ELF-1 (cell line): ENCODE measurements at regions not wholly inside any gene's neighbourhood (a gene's known extent, or its start where the extent isn't known, plus 50 kb on each side); places are given as distances from the start of the nearest gene placed in this dataset.
A peak's percentile ranks its signal among the peaks of the same experiment; 100 is the strongest.

Experiments
- DNase-seq: peaks from one replicate; pipeline ENCODE4 v3.0.0-alpha.2; 2016; ENCODE audit warnings: low read depth, low spot score

- no peak for DNase-seq
These were observed 230.2 kb downstream of the IRX1 start for GRCh38 chr5:3825531-3826451.

- no peak for DNase-seq
These were observed 232.0 kb downstream of the IRX1 start for GRCh38 chr5:3827624-3828023.

- DNase-seq, result peak; percentile 12
These were observed 233.1 kb downstream of the IRX1 start for GRCh38 chr5:3828761-3829160.

- DNase-seq, result no peak
These were observed 237.9 kb downstream of the IRX1 start for GRCh38 chr5:3833566-3833965.

- no peak for DNase-seq
These were observed 240.2 kb downstream of the IRX1 start for GRCh38 chr5:3835811-3836210.

GRCh38 chr5:3836528-3836927 is 240.9 kb downstream of the IRX1 start:
- no peak for DNase-seq

- DNase-seq, result no peak
These were observed 241.9 kb downstream of the IRX1 start for GRCh38 chr5:3837506-3837905.

GRCh38 chr5:3839151-3839550 is 243.5 kb downstream of the IRX1 start:
- DNase-seq, result no peak

- DNase-seq, result no peak
These were observed 247.0 kb downstream of the IRX1 start for GRCh38 chr5:3842591-3842990.

- DNase-seq, result peak; percentile 67
These were observed 248.1 kb downstream of the IRX1 start for GRCh38 chr5:3843706-3844105.

- DNase-seq, result no peak
These were observed 248.6 kb downstream of the IRX1 start for GRCh38 chr5:3844266-3844665.

GRCh38 chr5:3845230-3845629 is 249.6 kb downstream of the IRX1 start:
- no peak for DNase-seq

GRCh38 chr5:3852161-3852916 is 256.7 kb downstream of the IRX1 start:
- no peak for DNase-seq

GRCh38 chr5:3853362-3853761 is 257.7 kb downstream of the IRX1 start:
- DNase-seq, result no peak

- no peak for DNase-seq
These were observed 258.7 kb downstream of the IRX1 start for GRCh38 chr5:3854188-3854821.

- DNase-seq, result no peak
These were observed 260.4 kb downstream of the IRX1 start for GRCh38 chr5:3856036-3856435.

GRCh38 chr5:3858524-3858923 is 262.9 kb downstream of the IRX1 start:
- DNase-seq, result no peak

- no peak for DNase-seq
These were observed 267.3 kb downstream of the IRX1 start for GRCh38 chr5:3862906-3863305.

- DNase-seq, result no peak
These were observed 279.5 kb downstream of the IRX1 start for GRCh38 chr5:3875144-3875543.

- no peak for DNase-seq
These were observed 282.6 kb downstream of the IRX1 start for GRCh38 chr5:3878267-3878666.

GRCh38 chr5:3883040-3883439 is 287.4 kb downstream of the IRX1 start:
- no peak for DNase-seq
